ENCODE measurements at regions not wholly inside any gene's neighbourhood (a gene's known extent, or its start where the extent isn't known, plus 50 kb on each side); places are given as distances from the start of the nearest gene placed in this dataset.

DNA sequence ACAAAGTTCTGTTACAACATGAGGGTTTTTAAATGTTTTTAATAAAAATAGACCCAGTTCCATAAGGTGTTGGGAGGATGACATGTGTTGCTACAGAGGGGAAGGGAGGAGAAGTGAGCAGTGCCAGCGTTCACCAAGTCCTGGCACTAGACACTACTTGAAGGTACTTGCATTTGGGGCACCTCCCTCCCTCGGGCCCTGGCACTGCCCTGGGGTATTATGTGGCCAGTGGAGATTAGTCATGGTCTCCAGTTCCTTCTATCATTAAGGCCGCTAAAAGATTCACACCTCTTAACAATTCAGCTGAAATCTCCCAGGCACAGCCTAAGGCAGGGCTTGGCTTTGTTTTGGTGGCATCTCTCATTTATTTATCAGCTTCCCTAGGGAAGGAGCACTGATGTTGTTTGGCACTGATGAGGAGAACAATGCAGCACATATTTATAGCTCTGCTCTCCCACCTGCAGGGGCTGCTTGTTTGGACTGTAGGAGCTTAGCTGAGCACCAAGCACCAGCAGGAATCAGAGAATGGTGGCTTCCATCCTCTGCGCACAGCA lies 155.5 kb upstream of the NTF3 start:
- TF ChIP-seq, protein P1, sequence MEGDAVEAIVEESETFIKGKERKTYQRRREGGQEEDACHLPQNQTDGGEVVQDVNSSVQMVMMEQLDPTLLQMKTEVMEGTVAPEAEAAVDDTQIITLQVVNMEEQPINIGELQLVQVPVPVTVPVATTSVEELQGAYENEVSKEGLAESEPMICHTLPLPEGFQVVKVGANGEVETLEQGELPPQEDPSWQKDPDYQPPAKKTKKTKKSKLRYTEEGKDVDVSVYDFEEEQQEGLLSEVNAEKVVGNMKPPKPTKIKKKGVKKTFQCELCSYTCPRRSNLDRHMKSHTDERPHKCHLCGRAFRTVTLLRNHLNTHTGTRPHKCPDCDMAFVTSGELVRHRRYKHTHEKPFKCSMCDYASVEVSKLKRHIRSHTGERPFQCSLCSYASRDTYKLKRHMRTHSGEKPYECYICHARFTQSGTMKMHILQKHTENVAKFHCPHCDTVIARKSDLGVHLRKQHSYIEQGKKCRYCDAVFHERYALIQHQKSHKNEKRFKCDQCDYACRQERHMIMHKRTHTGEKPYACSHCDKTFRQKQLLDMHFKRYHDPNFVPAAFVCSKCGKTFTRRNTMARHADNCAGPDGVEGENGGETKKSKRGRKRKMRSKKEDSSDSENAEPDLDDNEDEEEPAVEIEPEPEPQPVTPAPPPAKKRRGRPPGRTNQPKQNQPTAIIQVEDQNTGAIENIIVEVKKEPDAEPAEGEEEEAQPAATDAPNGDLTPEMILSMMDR (IDR thresholded peaks at IDR 0.05): no peak
- TF ChIP-seq POLR2A (IDR thresholded peaks at IDR 0.05): no peak

Data from Peyer's patch (tissue), 4 donors.